ENCODE measurements at regions not wholly inside any gene's neighbourhood (a gene's known extent, or its start where the extent isn't known, plus 50 kb on each side); places are given as distances from the start of the nearest gene placed in this dataset.

DNA sequence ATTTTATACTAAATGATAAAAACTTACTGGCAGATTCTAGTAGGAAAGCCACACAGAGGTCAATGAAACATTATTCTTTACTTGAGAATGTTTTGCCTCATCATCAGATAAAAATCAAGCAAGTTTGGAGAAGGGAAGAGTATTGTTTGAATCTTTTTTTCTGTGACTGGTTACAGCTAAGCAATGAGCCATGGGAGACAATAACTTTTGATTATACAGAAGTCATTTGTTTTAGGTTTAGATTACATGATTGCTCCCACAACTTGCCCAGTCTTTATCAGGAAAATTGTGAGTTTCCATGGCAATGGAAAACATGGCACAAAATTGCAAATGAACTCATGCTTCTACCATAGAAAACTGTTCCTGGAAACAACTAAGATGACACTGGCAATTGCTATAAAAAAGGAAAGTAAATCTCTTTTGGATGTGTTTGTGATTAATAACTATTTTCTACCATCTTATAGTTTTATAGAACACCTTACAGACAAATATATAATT lies 476.8 kb downstream of the MBD2 start:
- no peak for DNase-seq
- Histone ChIP-seq H3K36me3 (no peaks in the 10 kb centered on the region), H3K27ac (no peak overlapping the region), H3K4me3 (ENCODE audit: low read depth, low read length) (no peak overlapping the region), H3K9me3 (ENCODE audit: severe bottlenecking) (no peaks in the 10 kb centered on the region), H3K27me3 (ENCODE audit: insufficient read depth, low read depth, severe bottlenecking) (peaks cover 71% of the 10 kb centered on the region)
- TF ChIP-seq, protein P1, sequence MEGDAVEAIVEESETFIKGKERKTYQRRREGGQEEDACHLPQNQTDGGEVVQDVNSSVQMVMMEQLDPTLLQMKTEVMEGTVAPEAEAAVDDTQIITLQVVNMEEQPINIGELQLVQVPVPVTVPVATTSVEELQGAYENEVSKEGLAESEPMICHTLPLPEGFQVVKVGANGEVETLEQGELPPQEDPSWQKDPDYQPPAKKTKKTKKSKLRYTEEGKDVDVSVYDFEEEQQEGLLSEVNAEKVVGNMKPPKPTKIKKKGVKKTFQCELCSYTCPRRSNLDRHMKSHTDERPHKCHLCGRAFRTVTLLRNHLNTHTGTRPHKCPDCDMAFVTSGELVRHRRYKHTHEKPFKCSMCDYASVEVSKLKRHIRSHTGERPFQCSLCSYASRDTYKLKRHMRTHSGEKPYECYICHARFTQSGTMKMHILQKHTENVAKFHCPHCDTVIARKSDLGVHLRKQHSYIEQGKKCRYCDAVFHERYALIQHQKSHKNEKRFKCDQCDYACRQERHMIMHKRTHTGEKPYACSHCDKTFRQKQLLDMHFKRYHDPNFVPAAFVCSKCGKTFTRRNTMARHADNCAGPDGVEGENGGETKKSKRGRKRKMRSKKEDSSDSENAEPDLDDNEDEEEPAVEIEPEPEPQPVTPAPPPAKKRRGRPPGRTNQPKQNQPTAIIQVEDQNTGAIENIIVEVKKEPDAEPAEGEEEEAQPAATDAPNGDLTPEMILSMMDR (IDR thresholded peaks at IDR 0.05; ENCODE audit: low read depth, low read length), result no peak

DNA sequence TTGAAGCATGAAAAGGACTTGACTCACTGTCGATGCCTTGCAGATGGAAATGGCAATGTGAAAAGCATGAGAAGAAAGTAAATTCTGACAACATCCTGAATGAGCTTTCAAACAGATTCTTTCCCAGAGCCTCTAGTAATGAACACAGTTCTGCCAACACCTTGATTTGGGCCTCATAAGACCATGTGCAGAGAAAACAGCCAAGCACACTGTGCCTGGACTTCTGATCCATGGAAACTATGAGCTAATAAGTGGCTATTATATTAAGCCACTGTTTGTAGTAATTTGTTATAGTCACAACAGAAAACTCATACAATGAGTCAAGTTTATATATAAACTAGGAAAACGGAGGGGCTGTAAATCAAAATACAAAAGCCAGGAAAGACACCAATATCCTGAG lies 477.3 kb downstream of the MBD2 start:
- TF ChIP-seq, protein P1 (IDR thresholded peaks at IDR 0.05; ENCODE audit: low read depth, low read length), result no peak
- H3K9me3 ChIP-seq (ENCODE audit: severe bottlenecking), result no peaks in the 10 kb centered on the region
- no peak overlapping the region for H3K27ac ChIP-seq
- H3K36me3 ChIP-seq, result no peaks in the 10 kb centered on the region
- H3K4me3 ChIP-seq (ENCODE audit: low read depth, low read length), result no peak overlapping the region
- peaks cover 75% of the 10 kb centered on the region for H3K27me3 ChIP-seq (ENCODE audit: insufficient read depth, low read depth, severe bottlenecking)
- DNase-seq, result no peak

DNA sequence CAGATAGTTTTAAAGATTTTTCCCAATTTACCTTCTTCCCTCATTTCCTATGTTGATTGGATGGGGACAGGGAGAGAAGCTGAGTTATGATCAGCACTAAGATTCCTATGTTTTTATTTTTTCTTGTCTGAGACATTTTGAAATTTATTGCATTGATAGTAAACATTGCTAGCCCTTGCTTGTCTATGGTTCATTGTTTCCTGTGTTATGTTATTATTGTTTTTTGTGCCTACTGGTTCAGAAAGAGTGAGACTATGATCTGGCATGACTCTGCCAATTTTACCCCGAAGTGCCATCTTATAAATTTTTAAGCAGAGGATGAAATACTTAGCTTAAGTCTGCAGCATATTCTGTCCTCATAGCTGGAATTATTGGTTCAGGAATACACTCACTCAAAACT lies 478.5 kb downstream of the MBD2 start:
- Histone ChIP-seq H3K4me3 (ENCODE audit: low read depth, low read length) (no peak overlapping the region), H3K36me3 (no peaks in the 10 kb centered on the region), H3K9me3 (ENCODE audit: severe bottlenecking) (no peaks in the 10 kb centered on the region), H3K27ac (no peak overlapping the region), H3K27me3 (ENCODE audit: insufficient read depth, low read depth, severe bottlenecking) (peaks cover 79% of the 10 kb centered on the region)
- TF ChIP-seq, protein P1 (IDR thresholded peaks at IDR 0.05; ENCODE audit: low read depth, low read length), result no peak
- no peak for DNase-seq

DNA sequence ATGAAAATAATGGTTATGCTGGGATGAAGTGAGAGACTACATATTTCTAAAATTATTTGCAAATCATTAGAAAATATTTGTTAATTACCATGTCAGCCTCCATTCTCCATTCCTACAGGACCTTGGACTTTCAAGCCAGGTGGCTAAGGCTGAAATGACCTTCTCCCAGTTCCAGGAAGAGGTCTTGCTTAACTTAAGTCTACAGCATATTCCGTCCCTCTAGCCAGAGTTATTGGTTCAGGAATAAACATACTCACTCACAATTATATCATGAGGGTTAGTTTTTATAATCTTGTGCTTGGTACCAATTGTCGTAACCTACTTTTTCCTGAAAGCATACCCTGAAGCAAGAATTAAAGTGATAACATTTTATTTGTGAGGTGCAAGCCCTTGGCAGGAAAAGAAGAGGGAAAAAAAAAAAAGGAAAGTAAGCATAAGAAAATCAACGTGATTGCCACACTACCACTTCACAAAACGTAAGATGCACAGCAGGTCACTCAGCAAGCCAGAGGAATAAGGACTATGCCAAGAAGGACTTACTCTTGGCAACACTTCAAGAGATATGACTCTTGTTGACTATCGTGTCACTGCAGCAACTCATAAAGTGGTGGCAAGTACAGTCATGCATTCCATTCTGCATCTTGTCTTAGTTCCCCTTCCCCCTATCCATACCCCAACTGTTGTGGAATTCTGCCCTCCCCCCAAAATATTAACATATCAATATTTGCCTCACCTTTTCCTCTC lies 479.1 kb downstream of the MBD2 start:
- no peaks in the 10 kb centered on the region for H3K9me3 ChIP-seq (ENCODE audit: severe bottlenecking)
- H3K27ac ChIP-seq, result no peak overlapping the region
- TF ChIP-seq, protein P1 (IDR thresholded peaks at IDR 0.05; ENCODE audit: low read depth, low read length), result no peak
- H3K27me3 ChIP-seq (ENCODE audit: insufficient read depth, low read depth, severe bottlenecking), result peaks cover 78% of the 10 kb centered on the region
- H3K36me3 ChIP-seq, result no peaks in the 10 kb centered on the region
- H3K4me3 ChIP-seq (ENCODE audit: low read depth, low read length), result no peak overlapping the region
- no peak for DNase-seq

DNA sequence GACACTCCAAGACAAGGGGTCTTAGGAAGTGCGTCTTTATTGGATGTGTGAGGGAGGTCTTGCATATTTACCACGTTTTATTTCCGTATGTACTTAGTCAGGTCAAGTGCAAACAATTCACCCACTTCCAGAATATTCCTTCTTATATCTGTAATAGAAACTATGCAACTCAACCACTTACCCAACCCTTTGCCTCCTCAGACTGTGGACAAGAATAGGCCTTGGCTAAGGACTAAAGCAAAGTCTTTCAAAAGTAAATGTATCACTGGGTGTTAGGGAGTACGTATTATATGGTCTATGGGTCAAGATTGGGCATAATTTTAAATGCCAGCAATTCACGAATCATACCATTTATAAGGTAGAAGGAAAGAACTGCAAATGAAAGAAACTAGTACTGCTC lies 484.8 kb downstream of the MBD2 start:
- H3K27ac ChIP-seq, result no peak overlapping the region
- TF ChIP-seq, protein P1 (IDR thresholded peaks at IDR 0.05; ENCODE audit: low read depth, low read length), result no peak
- no peak overlapping the region for H3K4me3 ChIP-seq (ENCODE audit: low read depth, low read length)
- DNase-seq, result no peak
- H3K9me3 ChIP-seq (ENCODE audit: severe bottlenecking), result peaks cover 2% of the 10 kb centered on the region
- H3K27me3 ChIP-seq (ENCODE audit: insufficient read depth, low read depth, severe bottlenecking), result peaks cover 58% of the 10 kb centered on the region
- no peaks in the 10 kb centered on the region for H3K36me3 ChIP-seq

DNA sequence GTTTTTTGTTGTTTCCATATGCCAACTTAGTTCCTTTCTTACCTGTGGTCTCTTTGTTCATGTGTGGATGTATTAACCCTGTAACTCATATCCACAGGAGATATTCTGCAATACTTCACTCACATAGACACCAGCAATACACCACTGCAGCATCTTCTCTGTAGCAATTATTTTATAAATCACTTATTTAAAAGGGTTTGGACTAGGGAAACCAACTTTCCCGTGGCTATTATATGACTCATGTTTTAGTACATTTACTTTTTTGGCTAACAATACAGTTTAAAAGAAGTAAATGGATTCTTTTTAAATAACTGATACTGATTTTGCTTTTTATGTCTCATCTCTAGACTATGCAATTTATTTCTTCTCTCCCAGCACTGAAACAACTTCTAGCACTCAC lies 488.9 kb downstream of the MBD2 start:
- TF ChIP-seq, protein P1 (IDR thresholded peaks at IDR 0.05; ENCODE audit: low read depth, low read length), result no peak
- no peak for DNase-seq
- Histone ChIP-seq H3K27me3 (ENCODE audit: insufficient read depth, low read depth, severe bottlenecking) (peaks cover 36% of the 10 kb centered on the region), H3K4me3 (ENCODE audit: low read depth, low read length) (no peak overlapping the region), H3K36me3 (no peaks in the 10 kb centered on the region), H3K9me3 (ENCODE audit: severe bottlenecking) (peaks cover 3% of the 10 kb centered on the region), H3K27ac (no peak overlapping the region)

All from WERI-Rb-1 (cell line).